LNCaP clone FGC (cell line): ENCODE measurements at regions not wholly inside any gene's neighbourhood (a gene's known extent, or its start where the extent isn't known, plus 50 kb on each side); places are given as distances from the start of the nearest gene placed in this dataset.

Source experiments
- DNase-seq: peaks from one replicate; pipeline ENCODE4 v3.0.0-alpha.2; 2011; ENCODE audit warnings: low read depth
- H3K4me3 ChIP-seq: 2 replicates; pipeline ENCODE4 v1.5.1; 2011; ENCODE audit warnings: mild to moderate bottlenecking, low read depth, low read length, control low read depth
- CTCF ChIP-seq: IDR thresholded peaks from 2 replicates; pipeline ENCODE4 v1.5.1; 2012; ENCODE audit warnings: mild to moderate bottlenecking; ENCODE audit not compliant: control insufficient read depth, insufficient read depth; ENCODE audit errors: extremely low read depth

GRCh38 chr6:109236115-109237076 is 141.1 kb downstream of the CEP57L1 start:
- 0 out of 2 replicates have a peak, but pooled peaks have one; percentile 2 for TF ChIP-seq CTCF
- DNase-seq: no peak
- no peak overlapping the region for H3K4me3 ChIP-seq

GRCh38 chr6:109235481-109236038 is 140.3 kb downstream of the CEP57L1 start:
- no peak for TF ChIP-seq CTCF
- no peak for DNase-seq

GRCh38 chr6:109230453-109230852 is 135.1 kb downstream of the CEP57L1 start:
- H3K4me3 ChIP-seq: no peak overlapping the region
- no peak for TF ChIP-seq CTCF
- no peak for DNase-seq

More at GRCh38 chr6:109235481-109236038, 140.3 kb downstream of the CEP57L1 start:
- no peak overlapping the region for H3K4me3 ChIP-seq

GRCh38 chr6:109229536-109229935 is 134.2 kb downstream of the CEP57L1 start:
- no peak for TF ChIP-seq CTCF
- no peak overlapping the region for H3K4me3 ChIP-seq
- DNase-seq: peak; percentile 40

- no peak for TF ChIP-seq CTCF
- no peak overlapping the region for H3K4me3 ChIP-seq
- no peak for DNase-seq
These were observed 132.3 kb downstream of the CEP57L1 start for GRCh38 chr6:109227646-109228045.

- no peak for DNase-seq
- no peak overlapping the region for H3K4me3 ChIP-seq
- TF ChIP-seq CTCF: no peak
These were observed 131.0 kb downstream of the CEP57L1 start for GRCh38 chr6:109226353-109226752.

- TF ChIP-seq CTCF: no peak
- no peak overlapping the region for H3K4me3 ChIP-seq
- no peak for DNase-seq
These were observed 130.6 kb downstream of the CEP57L1 start for GRCh38 chr6:109225946-109226345.
